K562 (cell line): ENCODE measurements at regions not wholly inside any gene's neighbourhood (a gene's known extent, or its start where the extent isn't known, plus 50 kb on each side); places are given as distances from the start of the nearest gene placed in this dataset.

ENCODE experiments used
- ARID2 ChIP-seq: fragments of 450-650 bp; IDR thresholded peaks from 2 replicates; pipeline ENCODE4 v1.6.1; 2017; ENCODE audit warnings: antibody characterized with exemption, mild to moderate bottlenecking
- BRF1 ChIP-seq: IDR thresholded peaks from 3 replicates; pipeline ENCODE4 v1.6.1; 2011; ENCODE audit warnings: borderline replicate concordance, mild to moderate bottlenecking; ENCODE audit not compliant: insufficient read length; ENCODE audit errors: extremely low read depth
- CC2D1A ChIP-seq: fragments of 450-650 bp; IDR thresholded peaks from 2 replicates; pipeline ENCODE4 v1.6.1; 2017; ENCODE audit warnings: mild to moderate bottlenecking
- EHMT2 ChIP-seq: fragments of 450-650 bp; IDR thresholded peaks from 2 replicates; pipeline ENCODE4 v1.6.1; 2018; ENCODE audit warnings: antibody characterized with exemption
- GTF2A2 ChIP-seq: IDR thresholded peaks from 2 replicates; pipeline ENCODE4 v1.6.1; 2016; ENCODE audit warnings: mild to moderate bottlenecking, missing genetic modification characterization, missing compliant biosample characterization
- HMG20A ChIP-seq: fragments of 450-650 bp; formaldehyde crosslinking; conservative IDR thresholded peaks from 2 replicates; pipeline ENCODE4 v1.4.0; 2020; ENCODE audit warnings: mild to moderate bottlenecking, mixed read lengths
- HNRNPH1 ChIP-seq: fragments of 200-400 bp; formaldehyde crosslinking; optimal IDR thresholded peaks from 2 replicates; pipeline ENCODE3; 2017; ENCODE audit warnings: low read depth, mild to moderate bottlenecking, low read length, moderate library complexity
- MAFK ChIP-seq: IDR thresholded peaks from 2 replicates; pipeline ENCODE4 v1.6.1; 2011; ENCODE audit warnings: low read length, improper control_type of control experiment
- MAZ ChIP-seq, 2 experiments: fragments of 450-650 bp in 1 of 2; sonication (generic) in 1 of 2; formaldehyde crosslinking; IDR thresholded peaks in 1 of 2; conservative IDR thresholded peaks in 1 of 2; 2 replicates each; pipeline versions ENCODE4 v1.4.0 to v1.5.0; 2020; ENCODE audit warnings: mild to moderate bottlenecking in 1 of 2, missing genetic modification reagents in 1 of 2
- RBFOX2 ChIP-seq: fragments of 200-400 bp; formaldehyde crosslinking; IDR thresholded peaks from 2 replicates; pipeline ENCODE4 v1.6.1; 2017; ENCODE audit warnings: low read depth, mild to moderate bottlenecking, low read length, moderate library complexity
- REST ChIP-seq, 2 experiments: fragments of 450-650 bp; formaldehyde crosslinking in 1 of 2; IDR thresholded peaks; 2 replicates each; pipeline versions ENCODE4 v1.4.0 to v1.6.1; 2014 to 2020; ENCODE audit warnings: mild to moderate bottlenecking in 2 of 2, borderline replicate concordance in 1 of 2, low read depth in 1 of 2
- ZNF699 ChIP-seq: fragments of 250-450 bp; sonication (Bioruptor Pico); IDR thresholded peaks from 2 replicates; pipeline ENCODE4 v1.8.0; 2021; ENCODE audit warnings: mild to moderate bottlenecking, moderate library complexity; ENCODE audit not compliant: insufficient replicate concordance
- TF ChIP-seq, protein P1 (sequence below): fragments of 450-650 bp; formaldehyde crosslinking; IDR thresholded peaks from 2 replicates; pipeline ENCODE4 v1.4.0; 2020; ENCODE audit warnings: mild to moderate bottlenecking

- peak; percentile 90 for TF ChIP-seq REST (IDR thresholded peaks at IDR 0.05; ENCODE audit: borderline replicate concordance)
- TF ChIP-seq REST (CRISPR knock-in tag; IDR thresholded peaks at IDR 0.05; ENCODE audit: low read depth): no peak
- TF ChIP-seq GTF2A2 (tag): no peak
- TF ChIP-seq, protein P1, sequence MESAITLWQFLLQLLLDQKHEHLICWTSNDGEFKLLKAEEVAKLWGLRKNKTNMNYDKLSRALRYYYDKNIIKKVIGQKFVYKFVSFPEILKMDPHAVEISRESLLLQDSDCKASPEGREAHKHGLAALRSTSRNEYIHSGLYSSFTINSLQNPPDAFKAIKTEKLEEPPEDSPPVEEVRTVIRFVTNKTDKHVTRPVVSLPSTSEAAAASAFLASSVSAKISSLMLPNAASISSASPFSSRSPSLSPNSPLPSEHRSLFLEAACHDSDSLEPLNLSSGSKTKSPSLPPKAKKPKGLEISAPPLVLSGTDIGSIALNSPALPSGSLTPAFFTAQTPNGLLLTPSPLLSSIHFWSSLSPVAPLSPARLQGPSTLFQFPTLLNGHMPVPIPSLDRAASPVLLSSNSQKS (CRISPR knock-in tag): no peak
- 0 out of 2 replicates have a peak, but pooled peaks have one; percentile 2 for TF ChIP-seq MAFK
- no peak for TF ChIP-seq BRF1
- peak; percentile 65; the same call in 1 of the 2 replicates for TF ChIP-seq ARID2
- no peak for TF ChIP-seq HNRNPH1
- TF ChIP-seq RBFOX2: no peak
- peak in 1 of 2 experiments; percentile 38; a peak in 2 of 4 replicates for TF ChIP-seq MAZ (CRISPR knock-in tag; conservative IDR thresholded peaks at IDR 0.05 in 1 of 2, IDR thresholded peaks at IDR 0.05 in 1 of 2)
- TF ChIP-seq CC2D1A: peak; percentile 84
- TF ChIP-seq ZNF699 (CRISPR knock-in tag): no peak
- TF ChIP-seq HMG20A (CRISPR knock-in tag): no peak
- TF ChIP-seq EHMT2: no peak
Observed at GRCh38 chr1:60978421-60979357, 103.7 kb upstream of the NFIA start (continued).
